Amniotic epithelial cell (primary cell): ENCODE measurements at regions not wholly inside any gene's neighbourhood (a gene's known extent, or its start where the extent isn't known, plus 50 kb on each side); places are given as distances from the start of the nearest gene placed in this dataset.
"Not testable (repeated sequence)": the region's sequence is repeated elsewhere in the genome, so short reads cannot be mapped to it uniquely, and the experiment has no call there.

Experiments used
- DNase-seq: peaks from one replicate; pipeline ENCODE4 v3.0.0-alpha.2; 2010; ENCODE audit warnings: low read depth

DNA sequence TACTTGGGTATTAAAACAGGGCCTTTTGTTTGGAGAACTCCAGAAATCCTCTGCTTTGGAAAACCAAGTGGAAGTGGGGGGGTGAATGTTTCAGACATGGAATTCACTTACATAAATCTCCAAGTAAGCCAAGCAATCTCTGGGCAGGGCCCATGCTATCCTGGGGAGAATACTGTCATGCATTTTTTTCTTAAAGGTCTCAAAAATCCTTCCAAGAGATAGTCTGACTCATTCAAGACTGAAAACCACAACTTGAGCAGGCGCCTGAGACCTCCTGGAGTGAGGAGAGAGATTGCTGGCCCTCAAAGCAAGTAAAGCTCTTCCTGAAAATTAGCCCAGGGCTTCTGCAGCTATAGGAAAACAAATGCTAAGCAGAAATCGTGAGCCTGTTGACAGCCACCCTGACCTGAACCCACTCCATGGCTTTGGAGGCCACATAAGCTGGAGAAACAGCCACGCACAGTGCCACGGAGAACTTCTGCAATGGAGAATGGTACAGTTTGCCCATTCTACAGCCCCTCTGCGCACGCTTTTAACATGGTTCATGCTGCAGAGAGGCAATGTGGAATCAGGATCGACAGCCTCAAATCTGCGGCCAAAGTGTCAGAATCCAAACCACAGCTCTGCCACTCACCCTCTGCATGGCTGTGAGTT lies 203.1 kb upstream of the AUTS2 start:
- DNase-seq = peak; percentile 1

GRCh38 chr7:69398986-69399385 lies 199.3 kb upstream of the AUTS2 start:
- DNase-seq = no peak

DNA sequence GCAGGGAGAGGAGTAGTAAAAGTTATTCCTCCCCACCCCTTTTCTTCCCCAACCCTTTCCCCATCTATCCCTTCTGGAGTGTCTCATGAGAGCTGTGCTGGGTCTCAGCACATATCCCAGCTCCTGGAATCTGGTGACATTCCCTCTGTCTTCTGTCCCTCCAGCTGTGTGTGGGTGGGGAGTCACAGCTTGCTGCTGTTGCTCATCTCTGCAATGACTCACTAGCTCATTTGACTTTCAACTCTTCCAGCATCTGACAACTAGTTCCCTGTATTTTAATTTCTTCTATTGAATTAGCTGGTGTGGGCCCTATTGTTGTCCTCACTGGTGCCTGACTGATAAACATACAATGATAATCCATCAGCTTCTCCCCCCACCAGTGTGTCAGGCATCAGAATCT lies 198.9 kb upstream of the AUTS2 start:
- DNase-seq = no peak

DNA sequence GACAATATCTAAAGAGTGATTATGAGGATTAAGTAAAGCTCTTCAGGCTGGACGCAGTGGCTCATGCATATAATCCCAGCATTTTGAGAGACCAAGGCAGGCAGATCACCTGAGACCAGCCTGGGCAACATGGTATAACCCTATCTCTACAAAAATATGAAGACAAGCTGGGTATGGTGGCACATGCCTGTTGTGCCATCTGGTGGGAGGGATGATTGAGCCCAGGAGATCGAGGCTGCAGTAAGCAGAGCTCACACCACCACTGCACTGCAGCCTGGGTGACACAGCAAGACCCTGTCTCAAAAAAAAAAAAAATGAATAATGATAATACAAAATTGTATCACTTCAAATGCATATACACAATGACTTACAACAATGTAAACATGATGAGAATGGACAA lies 195.6 kb upstream of the AUTS2 start:
- DNase-seq = no peak

DNA sequence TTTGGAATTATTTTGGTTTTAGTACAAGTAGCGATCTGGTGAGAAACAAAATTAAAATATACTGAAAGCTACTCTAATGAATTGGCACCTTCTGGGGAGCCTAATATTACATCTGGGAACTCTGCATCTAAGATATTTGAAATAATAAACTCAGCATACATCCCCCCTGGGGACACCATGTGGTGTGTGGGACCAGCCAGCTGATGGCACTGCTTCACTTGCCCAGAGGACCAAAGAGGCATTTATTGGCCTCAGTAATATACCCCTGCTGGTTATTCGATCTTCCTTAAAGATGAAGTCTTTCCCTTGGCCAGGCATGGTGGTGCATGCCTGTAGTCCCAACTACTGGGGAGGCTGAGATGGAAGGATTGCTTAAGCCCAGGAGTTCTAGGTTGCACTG lies 195.1 kb upstream of the AUTS2 start:
- DNase-seq = no peak

- DNase-seq = no peak
Observed at GRCh38 chr7:69411018-69411417, 187.3 kb upstream of the AUTS2 start.

GRCh38 chr7:69411466-69411865 lies 186.8 kb upstream of the AUTS2 start:
- no peak for DNase-seq

GRCh38 chr7:69412331-69413146 lies 185.7 kb upstream of the AUTS2 start:
- DNase-seq = no peak

- DNase-seq = no peak
Observed at GRCh38 chr7:69414555-69414954, 183.7 kb upstream of the AUTS2 start.

GRCh38 chr7:69418869-69419670 lies 179.2 kb upstream of the AUTS2 start:
- DNase-seq = no peak

- no peak for DNase-seq
Observed at GRCh38 chr7:69419934-69420333, 178.3 kb upstream of the AUTS2 start.

- no peak for DNase-seq
Observed at GRCh38 chr7:69422574-69422985, 175.7 kb upstream of the AUTS2 start.

- DNase-seq = no peak
Observed at GRCh38 chr7:69426705-69427104, 171.6 kb upstream of the AUTS2 start.

DNA sequence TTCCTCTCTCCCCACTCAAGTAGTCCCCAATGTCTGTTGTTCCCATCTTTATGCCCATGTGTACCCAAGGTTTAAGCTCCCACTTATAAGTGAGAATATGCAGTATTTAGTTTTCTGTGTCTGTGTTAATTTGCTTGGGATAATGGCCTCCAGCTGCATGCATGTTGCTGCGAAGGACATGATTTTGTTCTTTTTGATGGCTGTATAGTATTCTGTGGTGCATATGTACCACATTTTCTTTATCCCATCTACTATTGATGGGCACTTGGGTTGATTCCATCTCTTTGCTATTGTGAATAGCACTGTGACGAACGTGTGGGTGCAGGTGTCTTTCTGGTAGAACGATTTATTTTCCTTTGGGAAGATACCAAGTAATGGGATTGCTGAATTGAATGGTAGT lies 170.2 kb upstream of the AUTS2 start:
- DNase-seq = no peak

GRCh38 chr7:69429911-69430383 lies 168.3 kb upstream of the AUTS2 start:
- no peak for DNase-seq

DNA sequence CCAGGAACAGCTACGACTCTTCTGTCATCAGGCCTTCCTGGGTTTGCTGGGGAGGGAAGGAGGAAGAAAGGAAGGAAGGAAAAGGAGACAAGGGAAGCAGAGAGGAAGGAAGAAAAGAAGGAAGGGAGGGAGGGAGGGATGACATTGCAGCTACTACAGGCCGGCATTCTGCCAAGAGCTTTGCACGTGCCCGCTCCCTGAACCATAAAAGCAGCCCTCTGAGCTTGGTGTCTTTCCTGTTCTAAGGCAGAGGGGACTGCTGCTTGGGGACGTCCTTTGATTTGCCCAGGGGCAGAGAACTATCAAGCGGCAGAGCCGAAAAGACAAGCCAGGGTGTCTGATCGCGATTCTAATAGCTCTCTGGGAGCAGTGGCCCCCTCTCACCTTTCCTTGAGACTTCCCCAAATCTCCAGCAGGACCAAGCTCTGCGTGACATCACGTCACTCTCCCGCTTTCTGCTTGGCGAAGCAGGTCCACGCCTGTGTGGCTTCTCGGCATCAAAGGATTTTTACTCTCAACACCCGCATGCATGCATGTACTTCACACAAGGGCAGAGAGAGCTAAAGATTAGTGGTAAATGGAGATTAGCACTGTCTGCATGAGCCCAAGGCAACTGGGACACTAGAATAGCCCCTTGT lies 167.8 kb upstream of the AUTS2 start:
- no peak for DNase-seq

DNA sequence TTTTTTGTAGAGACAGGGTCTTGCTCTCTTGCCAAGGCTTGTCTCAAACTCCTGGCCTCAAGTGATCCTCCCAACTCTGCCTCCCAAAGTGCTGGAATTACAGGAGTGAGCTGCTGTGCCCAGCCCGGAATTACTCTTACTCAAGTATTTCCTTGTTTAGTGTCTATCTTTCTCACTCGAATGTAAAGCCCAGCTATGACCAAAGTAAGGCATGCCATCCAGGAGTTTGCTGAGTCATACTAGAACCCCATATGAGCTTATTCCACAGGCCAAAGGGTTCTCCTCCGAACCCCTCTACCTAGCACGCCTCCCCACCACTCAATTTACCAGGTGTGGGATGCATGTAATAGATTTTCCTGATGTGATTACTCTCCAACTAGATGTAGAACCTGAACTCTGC lies 166.6 kb upstream of the AUTS2 start:
- no peak for DNase-seq

- not testable (repeated sequence) for DNase-seq
Observed at GRCh38 chr7:69432276-69432675, 166.0 kb upstream of the AUTS2 start.

DNA sequence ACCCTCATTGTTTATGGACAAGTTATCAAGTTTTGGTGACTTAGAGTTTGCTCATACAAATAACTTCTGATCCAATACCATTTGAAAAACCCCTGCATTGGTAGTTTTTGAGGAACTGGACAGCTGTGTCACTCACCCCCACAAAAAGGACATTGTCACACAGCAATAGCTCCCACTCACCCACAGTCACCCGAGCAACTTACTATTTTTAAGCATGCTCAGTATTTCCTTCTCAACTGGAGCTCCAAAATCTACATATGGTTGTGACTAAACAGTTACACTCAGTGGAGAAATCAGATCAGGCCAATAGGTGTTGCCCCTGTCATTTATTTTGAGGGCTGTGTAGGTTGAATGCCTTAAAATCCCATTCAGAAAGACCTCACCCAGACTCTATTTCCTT lies 165.2 kb upstream of the AUTS2 start:
- DNase-seq = no peak

- DNase-seq = no peak
Observed at GRCh38 chr7:69434398-69434815, 163.9 kb upstream of the AUTS2 start.

- no peak for DNase-seq
Observed at GRCh38 chr7:69435711-69436110, 162.6 kb upstream of the AUTS2 start.

GRCh38 chr7:69436946-69437345 lies 161.3 kb upstream of the AUTS2 start:
- DNase-seq = no peak
